ENCODE measurements at regions not wholly inside any gene's neighbourhood (a gene's known extent, or its start where the extent isn't known, plus 50 kb on each side); places are given as distances from the start of the nearest gene placed in this dataset.
A peak's percentile ranks its signal among the peaks of the same experiment; 100 is the strongest.

- peak overlapping the region; percentile 7 for H3K27ac ChIP-seq
- DNase-seq (ENCODE audit: low read depth, low spot score), result no peak
Measured at GRCh38 chr5:33273985-33274384, 166.8 kb upstream of the TARS1 start.

DNA sequence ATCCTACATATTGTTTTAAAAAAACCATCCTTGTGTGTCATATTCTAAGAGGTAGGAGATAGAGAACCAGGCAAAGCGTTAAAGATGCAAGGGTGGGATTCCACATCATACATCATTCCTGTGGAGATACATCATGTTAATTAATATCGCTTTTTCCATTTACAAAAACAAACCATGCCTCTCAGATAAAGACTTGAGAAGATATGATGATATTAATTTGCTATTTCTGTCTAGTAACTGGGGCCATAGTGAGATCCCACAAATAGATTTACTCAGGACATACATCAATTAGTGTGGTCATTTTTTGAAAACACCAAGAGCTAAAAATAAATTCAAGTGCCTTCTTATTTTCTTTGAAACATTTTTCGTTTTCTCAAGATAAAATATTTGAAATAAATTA lies 165.4 kb upstream of the TARS1 start:
- no peak for DNase-seq (ENCODE audit: low read depth, low spot score)
- H3K27ac ChIP-seq, result no peak overlapping the region

DNA sequence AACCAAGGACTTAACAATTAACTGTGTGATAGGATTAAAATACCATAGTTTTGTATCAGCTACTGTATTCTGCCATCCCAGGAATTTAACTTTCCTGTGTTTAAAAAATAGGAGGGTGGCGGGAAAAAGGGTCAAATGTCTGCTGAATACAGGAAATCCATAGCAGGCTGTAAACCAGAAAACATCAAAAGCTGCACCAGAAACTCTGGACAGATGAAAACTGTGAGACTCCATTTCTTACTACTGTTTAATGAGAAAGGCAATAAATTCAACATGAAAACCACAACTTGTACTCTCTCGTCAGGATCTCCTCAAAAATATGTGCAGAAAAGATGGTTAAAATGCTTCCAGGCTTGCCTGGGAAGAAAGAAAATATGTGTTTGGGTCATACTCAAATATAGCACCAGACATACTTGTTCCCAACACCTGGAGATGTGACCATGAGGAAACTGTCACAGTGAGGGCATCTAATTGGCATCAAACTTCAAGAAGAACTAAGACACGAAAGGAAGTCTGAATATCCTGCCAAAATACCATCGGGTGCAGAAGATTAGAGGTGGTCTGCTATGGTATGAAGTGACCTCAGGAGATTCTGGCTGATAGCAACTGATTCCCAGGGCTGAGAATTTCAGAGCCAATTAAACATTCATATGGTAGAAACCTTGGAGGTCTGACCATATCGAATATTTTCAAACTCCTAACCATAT lies 164.7 kb upstream of the TARS1 start:
- H3K27ac ChIP-seq, result no peak overlapping the region
- no peak for DNase-seq (ENCODE audit: low read depth, low spot score)

GRCh38 chr5:33276628-33276950 lies 164.2 kb upstream of the TARS1 start:
- no peak for DNase-seq (ENCODE audit: low read depth, low spot score)
- no peak overlapping the region for H3K27ac ChIP-seq

DNA sequence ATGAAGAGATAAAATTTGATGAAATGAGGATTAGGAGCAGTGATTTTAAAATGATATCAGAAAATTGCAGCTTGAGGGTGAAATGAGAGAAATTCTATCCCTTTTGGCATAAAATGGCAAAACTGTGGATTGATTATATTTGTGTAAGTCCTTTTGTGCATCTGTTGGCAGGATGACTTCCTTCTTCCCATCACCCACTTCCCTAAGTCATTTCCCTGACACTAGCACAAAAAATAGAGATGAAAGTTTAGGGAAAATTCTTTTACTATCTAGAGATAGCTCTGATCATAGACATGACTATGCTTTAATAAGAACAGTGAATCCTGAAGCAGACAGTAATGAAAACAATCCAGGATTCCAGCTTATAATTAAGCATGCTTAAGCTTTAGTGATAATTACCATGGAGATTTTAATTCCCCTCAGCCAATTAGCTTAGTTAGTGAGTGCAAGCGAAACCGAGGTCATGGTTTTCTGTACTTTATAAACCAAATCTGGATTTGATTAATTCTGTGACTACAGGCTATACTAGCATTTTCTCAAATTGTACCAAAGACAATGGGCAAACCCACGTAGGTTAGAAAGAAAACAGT lies 163.6 kb upstream of the TARS1 start:
- no peak overlapping the region for H3K27ac ChIP-seq
- no peak for DNase-seq (ENCODE audit: low read depth, low spot score)

DNA sequence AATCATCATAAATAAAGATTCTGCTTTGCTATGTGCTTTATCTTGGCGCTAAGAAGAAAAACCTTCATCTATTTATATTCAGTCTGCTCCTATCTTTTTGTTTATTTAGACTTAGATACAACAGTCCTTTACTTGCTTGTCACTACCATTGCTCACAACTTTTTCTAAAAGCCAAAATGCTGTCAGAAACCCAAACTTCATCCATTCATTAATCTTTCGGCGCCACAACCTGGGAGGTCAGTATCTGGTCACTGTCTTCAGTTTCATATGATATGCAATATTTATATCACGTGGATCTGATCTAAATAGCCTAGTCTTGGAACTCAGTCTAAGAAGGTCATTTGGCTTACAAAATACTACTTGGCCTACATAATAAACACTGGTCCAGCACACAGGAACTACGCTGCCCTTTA lies 159.3 kb upstream of the TARS1 start:
- no peak for DNase-seq (ENCODE audit: low read depth, low spot score)
- no peak overlapping the region for H3K27ac ChIP-seq

GRCh38 chr5:33282157-33282556 lies 158.6 kb upstream of the TARS1 start:
- no peak for DNase-seq (ENCODE audit: low read depth, low spot score)
- H3K27ac ChIP-seq, result no peak overlapping the region

GRCh38 chr5:33282696-33283095 lies 158.1 kb upstream of the TARS1 start:
- no peak overlapping the region for H3K27ac ChIP-seq
- no peak for DNase-seq (ENCODE audit: low read depth, low spot score)

- DNase-seq (ENCODE audit: low read depth, low spot score), result no peak
- no peak overlapping the region for H3K27ac ChIP-seq
Measured at GRCh38 chr5:33283243-33283642, 157.5 kb upstream of the TARS1 start.

DNA sequence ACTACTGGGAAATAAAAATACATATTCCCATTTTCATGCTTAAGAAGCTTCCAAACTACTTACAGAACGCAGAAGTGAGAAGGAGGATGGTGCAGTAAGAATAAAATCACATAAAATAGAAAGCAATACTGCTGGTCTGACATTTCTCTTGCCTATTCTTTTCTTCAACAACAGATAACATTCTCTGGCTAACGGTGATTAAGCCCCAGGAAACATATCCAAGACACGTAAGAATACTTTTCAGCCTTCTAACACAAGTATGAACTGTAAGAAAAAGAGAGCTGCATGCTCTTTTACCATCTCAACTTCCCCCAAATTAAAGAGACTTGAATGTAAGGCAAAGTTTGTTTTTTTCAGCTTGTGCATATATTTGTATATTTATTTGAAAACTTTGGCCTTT lies 156.1 kb upstream of the TARS1 start:
- no peak for DNase-seq (ENCODE audit: low read depth, low spot score)

GRCh38 chr5:33287242-33287641 lies 153.5 kb upstream of the TARS1 start:
- H3K27ac ChIP-seq, result no peak overlapping the region
- DNase-seq (ENCODE audit: low read depth, low spot score), result no peak

More for the DNA sequence above, 156.1 kb upstream of the TARS1 start:
- no peak overlapping the region for H3K27ac ChIP-seq

DNA sequence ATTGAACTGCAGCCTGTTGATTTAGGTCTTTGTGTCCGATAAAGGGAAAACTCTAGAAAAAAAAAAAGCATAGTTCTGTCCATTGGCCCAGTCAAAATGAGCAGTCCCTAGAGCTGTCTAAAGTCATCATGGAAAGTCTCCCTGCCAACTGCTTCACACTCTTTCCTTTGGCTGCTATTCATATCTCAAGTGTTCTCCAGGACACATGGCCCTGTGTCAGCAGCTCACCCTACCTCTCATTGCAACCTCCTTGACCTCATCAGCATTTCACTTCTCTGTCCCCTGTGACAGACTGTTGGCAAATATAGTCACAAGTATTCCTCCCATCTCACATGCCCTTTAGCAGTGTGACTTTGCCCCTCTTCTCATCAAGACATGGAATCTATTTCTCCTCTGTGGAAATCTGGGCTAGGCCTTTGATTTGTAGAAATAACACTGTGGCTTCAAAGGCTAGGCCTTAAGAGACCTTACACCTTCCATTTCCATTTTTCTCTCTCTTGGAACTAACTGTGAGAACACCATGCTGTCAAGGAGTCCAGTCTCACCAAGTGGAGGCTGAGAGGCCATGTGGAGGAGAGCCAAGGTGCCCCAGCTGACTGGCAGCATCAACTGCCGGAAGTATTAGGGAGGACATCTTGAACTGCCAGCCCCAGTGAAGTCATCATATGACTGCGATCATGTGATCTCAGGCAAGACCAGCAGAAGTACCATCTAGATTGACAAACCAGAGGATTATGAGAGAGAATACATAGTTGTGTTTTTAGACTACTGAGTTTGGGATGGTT lies 149.4 kb upstream of the TARS1 start:
- DNase-seq (ENCODE audit: low read depth, low spot score), result no peak

DNA sequence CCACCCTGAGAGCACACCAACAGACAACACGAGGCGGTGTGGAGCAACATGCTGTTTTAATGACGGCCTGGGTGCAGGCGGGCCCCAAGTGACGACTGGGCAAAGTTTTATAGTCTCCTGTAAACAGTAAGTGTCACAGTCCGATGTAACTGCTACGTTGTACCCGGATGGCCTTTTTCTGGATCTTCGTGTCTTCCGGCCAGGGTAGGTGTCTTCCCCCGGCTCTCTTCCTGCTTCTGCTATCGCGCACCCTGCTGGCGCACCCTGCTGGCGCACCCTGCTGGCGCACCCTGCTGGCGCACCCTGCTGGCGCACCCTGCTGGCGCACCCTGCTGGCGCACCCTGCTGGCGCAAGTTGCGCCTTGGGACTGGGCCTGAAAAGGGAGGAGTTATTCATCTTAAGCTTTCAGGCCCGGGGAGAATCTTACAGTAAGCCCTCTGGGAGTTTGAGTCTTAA lies 143.0 kb upstream of the TARS1 start:
- no peak overlapping the region for H3K27ac ChIP-seq
- no peak for DNase-seq (ENCODE audit: low read depth, low spot score)

More for the DNA sequence above, 149.4 kb upstream of the TARS1 start:
- no peak overlapping the region for H3K27ac ChIP-seq

DNA sequence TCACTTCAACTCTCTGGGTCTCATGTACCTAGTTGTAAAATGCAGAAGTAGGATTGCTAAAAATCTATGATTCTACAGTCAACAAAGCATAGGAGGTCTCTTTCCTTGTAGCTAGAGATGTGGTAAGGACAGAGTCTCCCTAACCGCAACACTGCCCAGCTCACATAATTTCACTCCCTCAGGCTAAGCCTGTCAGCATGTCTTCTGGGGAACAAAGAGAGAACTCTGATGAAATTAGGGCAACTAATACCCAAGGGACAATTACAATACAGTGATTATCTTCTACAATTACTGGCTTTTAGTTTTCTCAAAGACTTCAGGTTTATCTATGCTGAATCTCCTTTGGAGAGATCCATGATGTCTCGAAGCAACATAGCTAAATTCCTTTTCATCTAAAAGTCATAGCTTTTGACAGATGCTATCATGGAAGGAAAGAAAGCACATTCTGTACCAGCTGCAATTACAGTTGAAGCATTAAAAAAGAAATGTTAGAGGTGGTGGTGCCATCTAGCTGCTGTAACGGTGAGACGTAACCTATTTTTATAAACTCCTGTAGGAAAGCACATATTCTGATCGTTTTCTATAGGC lies 141.1 kb upstream of the TARS1 start:
- H3K27ac ChIP-seq, result peak overlapping the region; percentile 6
- DNase-seq (ENCODE audit: low read depth, low spot score), result no peak

DNA sequence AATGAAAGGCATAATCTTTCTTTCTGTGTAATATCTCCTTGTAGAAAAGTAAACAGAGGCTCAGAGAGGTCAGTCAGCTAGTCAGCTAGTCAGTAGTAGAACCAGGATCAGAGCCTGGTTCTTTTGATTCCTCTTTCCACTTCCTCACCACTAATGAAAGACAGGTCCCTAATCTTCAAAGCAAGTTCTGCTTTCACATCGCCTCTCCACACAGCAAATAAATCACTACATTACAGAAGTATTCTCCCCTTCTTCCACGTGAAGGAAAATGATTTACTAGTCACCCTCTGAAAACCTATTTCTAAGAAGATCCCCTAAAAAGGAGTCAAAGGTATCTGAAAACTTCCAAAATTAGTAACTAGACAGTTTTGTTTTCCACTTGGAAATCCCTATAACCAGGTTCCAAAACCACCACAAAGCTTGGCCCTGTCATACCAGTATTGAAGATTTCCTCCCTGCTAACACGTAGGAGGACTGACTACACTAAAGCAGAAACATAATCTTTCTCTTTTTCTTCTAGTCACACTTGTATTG lies 140.5 kb upstream of the TARS1 start:
- DNase-seq (ENCODE audit: low read depth, low spot score), result no peak
- H3K27ac ChIP-seq, result peak overlapping the region; percentile 6

- H3K27ac ChIP-seq, result no peak overlapping the region
- DNase-seq (ENCODE audit: low read depth, low spot score), result no peak
Measured at GRCh38 chr5:33303579-33304095, 137.1 kb upstream of the TARS1 start.

DNA sequence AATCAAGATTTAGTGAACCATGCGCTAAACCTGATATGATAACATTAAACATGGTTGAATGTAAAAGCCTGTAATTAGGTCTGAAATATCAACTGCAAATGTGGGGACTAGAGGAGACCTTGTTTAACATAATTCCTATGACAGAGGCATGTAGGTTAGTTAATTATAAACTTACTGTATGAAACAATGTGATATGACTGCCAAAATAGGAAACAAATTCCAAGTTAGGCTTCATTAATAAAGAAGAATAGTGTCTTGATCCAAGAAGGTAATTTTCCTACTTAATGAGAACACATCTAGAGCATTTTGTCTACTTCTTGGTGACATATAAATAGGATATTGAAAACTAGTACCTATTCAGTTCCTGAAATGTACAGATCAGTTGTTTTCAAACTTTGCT lies 136.2 kb upstream of the TARS1 start:
- no peak for DNase-seq (ENCODE audit: low read depth, low spot score)
- H3K27ac ChIP-seq, result no peak overlapping the region

- DNase-seq (ENCODE audit: low read depth, low spot score), result no peak
- no peak overlapping the region for H3K27ac ChIP-seq
Measured at GRCh38 chr5:33305572-33305971, 135.2 kb upstream of the TARS1 start.

DNA sequence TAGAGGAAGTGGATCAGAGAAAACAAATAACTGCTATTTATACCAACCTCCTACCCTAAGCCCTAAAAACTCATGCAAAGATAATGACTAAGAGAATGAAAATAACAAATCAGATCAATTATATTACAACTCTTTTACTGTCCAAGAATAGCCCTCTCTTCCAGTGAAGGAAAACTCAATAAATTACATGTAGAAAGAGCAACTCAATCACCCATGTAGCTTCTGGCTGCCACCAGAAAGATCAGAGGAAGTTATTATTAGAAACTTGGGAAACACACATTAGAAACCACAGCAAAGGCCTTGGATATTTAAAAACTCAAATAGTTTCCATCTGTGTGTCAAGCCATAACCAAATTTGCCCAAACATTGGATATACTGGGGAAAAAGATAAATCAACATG lies 134.0 kb upstream of the TARS1 start:
- DNase-seq (ENCODE audit: low read depth, low spot score), result no peak
- H3K27ac ChIP-seq, result no peak overlapping the region

GRCh38 chr5:33308586-33308985 lies 132.2 kb upstream of the TARS1 start:
- no peak for DNase-seq (ENCODE audit: low read depth, low spot score)
- no peak overlapping the region for H3K27ac ChIP-seq

- DNase-seq (ENCODE audit: low read depth, low spot score), result no peak
- H3K27ac ChIP-seq, result no peak overlapping the region
Measured at GRCh38 chr5:33309068-33309467, 131.7 kb upstream of the TARS1 start.
